HL-60 (cell line): ENCODE measurements at regions not wholly inside any gene's neighbourhood (a gene's known extent, or its start where the extent isn't known, plus 50 kb on each side); places are given as distances from the start of the nearest gene placed in this dataset.

ENCODE experiments used
- DNase-seq, 2 experiments: peaks; one replicate each; pipeline ENCODE4 v3.0.0-alpha.2; 2010 to 2020; ENCODE audit warnings: low read depth in 1 of 2, low spot score in 1 of 2
- H3K27ac ChIP-seq: fragments of 250-450 bp; sonication (Bioruptor Pico); replicated peaks from 2 replicates; pipeline ENCODE4 v1.5.1; 2020; ENCODE audit warnings: mild to moderate bottlenecking, moderate library complexity
- H3K27me3 ChIP-seq: fragments of 250-450 bp; sonication (Bioruptor Pico); 2 replicates; pipeline ENCODE4 v1.5.1; 2021; ENCODE audit warnings: mild to moderate bottlenecking, moderate library complexity; ENCODE audit not compliant: insufficient read depth, poor library complexity, severe bottlenecking
- H3K4me3 ChIP-seq: replicated peaks from 2 replicates; pipeline ENCODE4 v1.5.1; 2011; ENCODE audit warnings: mild to moderate bottlenecking, control low read depth, low read length; ENCODE audit not compliant: insufficient read depth
- GABPA ChIP-seq: IDR thresholded peaks from 2 replicates; pipeline ENCODE4 v1.6.1; 2012; ENCODE audit warnings: low read depth
- POLR2AphosphoS5 ChIP-seq: IDR thresholded peaks from 2 replicates; pipeline ENCODE4 v1.6.1; 2012; ENCODE audit warnings: low read depth
- SPI1 ChIP-seq: IDR thresholded peaks from 2 replicates; pipeline ENCODE4 v1.6.1; 2012; ENCODE audit warnings: low read depth, mild to moderate bottlenecking, borderline replicate concordance
- TF ChIP-seq, protein P1 (sequence below): IDR thresholded peaks from one replicate; pipeline ENCODE4 v1.5.1; 2011; ENCODE audit warnings: low read length, control low read depth, inconsistent platforms; ENCODE audit not compliant: insufficient read depth
- TF ChIP-seq, protein P2 (sequence below): IDR thresholded peaks from 2 replicates; pipeline ENCODE4 v1.6.1; 2012; ENCODE audit warnings: low read depth; ENCODE audit not compliant: insufficient replicate concordance

DNA sequence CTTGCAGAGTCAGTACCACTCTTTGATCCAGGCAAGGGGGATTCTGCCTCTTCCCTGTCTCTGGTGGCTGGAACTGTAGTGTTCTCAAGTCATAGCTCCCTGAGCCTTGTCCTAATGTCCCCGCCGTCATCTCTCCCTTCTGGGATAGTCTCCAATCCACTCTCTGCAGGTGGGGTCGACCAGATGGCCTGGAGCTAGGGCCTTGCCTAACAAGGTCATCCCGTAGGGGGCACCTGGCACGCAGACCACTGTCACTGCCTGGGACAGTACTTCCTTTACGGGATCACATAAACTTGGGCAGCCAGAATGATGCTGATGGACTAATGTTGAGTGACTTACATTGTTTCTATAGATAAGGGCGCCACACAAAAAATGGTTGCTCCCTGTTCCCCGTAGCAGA lies 118.9 kb upstream of the SLC22A23 start:
- Histone ChIP-seq H3K27me3 (no peaks in the 10 kb centered on the region), H3K27ac (no peak overlapping the region), H3K4me3 (no peak overlapping the region)
- no peak for DNase-seq
- no peak for TF ChIP-seq SPI1
- no peak for TF ChIP-seq GABPA
- TF ChIP-seq, protein P1, sequence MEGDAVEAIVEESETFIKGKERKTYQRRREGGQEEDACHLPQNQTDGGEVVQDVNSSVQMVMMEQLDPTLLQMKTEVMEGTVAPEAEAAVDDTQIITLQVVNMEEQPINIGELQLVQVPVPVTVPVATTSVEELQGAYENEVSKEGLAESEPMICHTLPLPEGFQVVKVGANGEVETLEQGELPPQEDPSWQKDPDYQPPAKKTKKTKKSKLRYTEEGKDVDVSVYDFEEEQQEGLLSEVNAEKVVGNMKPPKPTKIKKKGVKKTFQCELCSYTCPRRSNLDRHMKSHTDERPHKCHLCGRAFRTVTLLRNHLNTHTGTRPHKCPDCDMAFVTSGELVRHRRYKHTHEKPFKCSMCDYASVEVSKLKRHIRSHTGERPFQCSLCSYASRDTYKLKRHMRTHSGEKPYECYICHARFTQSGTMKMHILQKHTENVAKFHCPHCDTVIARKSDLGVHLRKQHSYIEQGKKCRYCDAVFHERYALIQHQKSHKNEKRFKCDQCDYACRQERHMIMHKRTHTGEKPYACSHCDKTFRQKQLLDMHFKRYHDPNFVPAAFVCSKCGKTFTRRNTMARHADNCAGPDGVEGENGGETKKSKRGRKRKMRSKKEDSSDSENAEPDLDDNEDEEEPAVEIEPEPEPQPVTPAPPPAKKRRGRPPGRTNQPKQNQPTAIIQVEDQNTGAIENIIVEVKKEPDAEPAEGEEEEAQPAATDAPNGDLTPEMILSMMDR, result no peak
- TF ChIP-seq, protein P2, sequence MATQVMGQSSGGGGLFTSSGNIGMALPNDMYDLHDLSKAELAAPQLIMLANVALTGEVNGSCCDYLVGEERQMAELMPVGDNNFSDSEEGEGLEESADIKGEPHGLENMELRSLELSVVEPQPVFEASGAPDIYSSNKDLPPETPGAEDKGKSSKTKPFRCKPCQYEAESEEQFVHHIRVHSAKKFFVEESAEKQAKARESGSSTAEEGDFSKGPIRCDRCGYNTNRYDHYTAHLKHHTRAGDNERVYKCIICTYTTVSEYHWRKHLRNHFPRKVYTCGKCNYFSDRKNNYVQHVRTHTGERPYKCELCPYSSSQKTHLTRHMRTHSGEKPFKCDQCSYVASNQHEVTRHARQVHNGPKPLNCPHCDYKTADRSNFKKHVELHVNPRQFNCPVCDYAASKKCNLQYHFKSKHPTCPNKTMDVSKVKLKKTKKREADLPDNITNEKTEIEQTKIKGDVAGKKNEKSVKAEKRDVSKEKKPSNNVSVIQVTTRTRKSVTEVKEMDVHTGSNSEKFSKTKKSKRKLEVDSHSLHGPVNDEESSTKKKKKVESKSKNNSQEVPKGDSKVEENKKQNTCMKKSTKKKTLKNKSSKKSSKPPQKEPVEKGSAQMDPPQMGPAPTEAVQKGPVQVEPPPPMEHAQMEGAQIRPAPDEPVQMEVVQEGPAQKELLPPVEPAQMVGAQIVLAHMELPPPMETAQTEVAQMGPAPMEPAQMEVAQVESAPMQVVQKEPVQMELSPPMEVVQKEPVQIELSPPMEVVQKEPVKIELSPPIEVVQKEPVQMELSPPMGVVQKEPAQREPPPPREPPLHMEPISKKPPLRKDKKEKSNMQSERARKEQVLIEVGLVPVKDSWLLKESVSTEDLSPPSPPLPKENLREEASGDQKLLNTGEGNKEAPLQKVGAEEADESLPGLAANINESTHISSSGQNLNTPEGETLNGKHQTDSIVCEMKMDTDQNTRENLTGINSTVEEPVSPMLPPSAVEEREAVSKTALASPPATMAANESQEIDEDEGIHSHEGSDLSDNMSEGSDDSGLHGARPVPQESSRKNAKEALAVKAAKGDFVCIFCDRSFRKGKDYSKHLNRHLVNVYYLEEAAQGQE, result no peak
- TF ChIP-seq POLR2AphosphoS5, result no peak

DNA sequence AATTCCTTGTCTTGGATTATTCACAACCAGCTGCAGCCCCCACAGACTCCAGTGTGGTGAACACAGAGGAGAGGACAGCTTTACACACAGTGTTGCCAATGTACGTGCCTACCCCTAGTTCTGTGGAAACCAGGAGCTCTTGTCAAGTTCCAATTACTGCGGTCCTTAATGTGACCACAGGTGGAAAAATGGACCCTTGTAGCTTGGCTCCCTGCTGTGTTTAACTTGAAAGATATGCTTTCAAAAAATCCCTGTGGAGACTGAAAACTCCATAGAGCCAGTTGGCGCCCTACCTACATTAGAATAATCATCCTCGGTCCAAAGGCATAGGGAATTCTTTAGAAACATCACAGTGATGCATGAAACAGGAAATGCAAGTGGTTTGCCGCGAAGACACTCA lies 118.3 kb upstream of the SLC22A23 start:
- Histone ChIP-seq H3K4me3 (no peak overlapping the region), H3K27ac (no peak overlapping the region)
- DNase-seq, result no peak

DNA sequence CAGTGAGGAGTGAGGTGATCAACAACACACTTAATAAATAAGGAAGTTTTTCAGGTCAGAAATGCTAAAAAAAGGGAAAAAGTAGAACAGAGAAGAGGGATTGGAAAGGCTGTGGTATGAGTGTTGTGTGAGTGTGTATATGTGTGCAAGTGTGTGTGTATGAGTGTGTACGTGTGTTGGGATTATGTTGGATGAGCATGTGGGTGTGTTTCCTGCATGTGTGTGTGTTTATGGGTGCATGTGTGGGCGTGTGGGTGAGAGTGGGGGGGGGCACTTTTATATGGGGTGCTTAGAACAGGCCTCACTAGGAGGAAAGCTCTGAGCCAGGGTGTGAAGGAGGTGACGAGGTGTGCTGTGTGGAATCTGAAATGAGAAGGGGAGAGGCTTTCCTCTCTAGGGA lies 116.8 kb upstream of the SLC22A23 start:
- TF ChIP-seq SPI1, result no peak
- TF ChIP-seq, protein P1, result no peak
- TF ChIP-seq, protein P2, result no peak
- no peak for TF ChIP-seq GABPA
- TF ChIP-seq POLR2AphosphoS5, result no peak
- no peak for DNase-seq
- H3K4me3 ChIP-seq, result no peak overlapping the region
- H3K27ac ChIP-seq, result no peak overlapping the region
- no peaks in the 10 kb centered on the region for H3K27me3 ChIP-seq

More for the DNA sequence above, 118.3 kb upstream of the SLC22A23 start:
- TF ChIP-seq, protein P1, result no peak
- TF ChIP-seq, protein P2, result no peak
- TF ChIP-seq SPI1 (no peak), POLR2AphosphoS5 (no peak), GABPA (no peak)
- no peaks in the 10 kb centered on the region for H3K27me3 ChIP-seq
